ENCODE measurements at regions not wholly inside any gene's neighbourhood (a gene's known extent, or its start where the extent isn't known, plus 50 kb on each side); places are given as distances from the start of the nearest gene placed in this dataset.
"Not testable (repeated sequence)": the region's sequence is repeated elsewhere in the genome, so short reads cannot be mapped to it uniquely, and the experiment has no call there.

GRCh38 chr1:198986442-198986841 is 347.6 kb downstream of the PTPRC start:
- no peak for DNase-seq

DNA sequence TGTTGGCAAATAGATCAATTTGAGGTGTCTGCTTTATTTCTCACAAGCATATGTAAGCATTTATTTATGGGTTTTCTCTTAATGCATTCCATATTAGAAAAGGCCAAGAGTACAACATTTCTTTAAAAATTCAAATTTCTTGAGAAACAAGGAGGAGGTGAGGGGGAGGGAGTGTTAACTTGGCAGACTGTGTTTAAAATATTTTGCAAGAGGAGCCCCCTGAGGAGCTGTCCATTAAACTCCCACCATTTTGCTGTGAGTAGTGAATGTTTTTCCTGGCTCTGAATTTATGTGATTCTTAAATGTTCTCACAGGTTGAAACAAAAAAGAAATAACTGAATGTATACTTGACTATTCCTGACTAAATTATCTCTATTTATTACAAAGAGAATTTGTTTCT is 363.8 kb downstream of the PTPRC start:
- no peak for DNase-seq

DNA sequence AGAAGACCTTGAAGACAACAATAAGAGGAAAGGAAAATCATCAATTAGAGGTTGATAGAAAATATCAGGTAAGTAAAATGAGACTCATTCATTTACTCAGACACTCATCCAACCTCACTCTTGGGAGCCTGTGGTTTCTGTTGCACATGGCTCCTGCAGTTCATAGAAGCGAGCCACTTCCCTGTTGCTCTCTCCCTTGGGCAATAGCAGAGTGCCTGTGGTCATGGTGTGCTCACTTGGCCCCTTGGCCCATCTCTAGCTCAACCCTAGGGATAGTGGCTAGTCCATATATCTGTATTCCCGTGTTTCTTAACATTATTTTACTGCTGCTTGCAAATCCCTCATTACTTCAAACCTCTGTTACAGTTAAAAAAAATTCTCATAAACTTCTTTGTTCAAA is 368.6 kb downstream of the PTPRC start:
- DNase-seq = no peak

GRCh38 chr1:199009447-199009846 is 370.6 kb downstream of the PTPRC start:
- DNase-seq = no peak

DNA sequence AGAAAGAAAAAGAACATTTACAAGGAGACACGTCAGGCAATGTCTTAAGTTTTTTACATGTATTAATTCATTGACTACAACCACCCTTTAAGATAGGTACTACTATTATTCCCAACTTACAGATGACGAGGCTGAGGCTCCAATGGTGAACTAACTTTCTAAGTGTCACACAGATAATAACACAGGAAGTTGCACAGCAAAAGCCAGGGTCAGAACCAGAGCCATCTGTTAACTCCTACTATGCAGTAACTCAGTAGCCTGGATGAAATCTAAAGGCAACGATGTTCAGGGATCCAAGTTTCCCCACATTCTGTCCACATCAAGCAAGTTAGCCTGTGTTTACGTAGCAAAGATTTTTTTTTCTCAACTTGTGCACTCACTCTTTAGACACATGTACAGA is 371.7 kb downstream of the PTPRC start:
- no peak for DNase-seq

- no peak for DNase-seq
Measured at GRCh38 chr1:199010933-199011332, 372.1 kb downstream of the PTPRC start.

- DNase-seq = no peak
Measured at GRCh38 chr1:199015799-199016198, 377.0 kb downstream of the PTPRC start.

DNA sequence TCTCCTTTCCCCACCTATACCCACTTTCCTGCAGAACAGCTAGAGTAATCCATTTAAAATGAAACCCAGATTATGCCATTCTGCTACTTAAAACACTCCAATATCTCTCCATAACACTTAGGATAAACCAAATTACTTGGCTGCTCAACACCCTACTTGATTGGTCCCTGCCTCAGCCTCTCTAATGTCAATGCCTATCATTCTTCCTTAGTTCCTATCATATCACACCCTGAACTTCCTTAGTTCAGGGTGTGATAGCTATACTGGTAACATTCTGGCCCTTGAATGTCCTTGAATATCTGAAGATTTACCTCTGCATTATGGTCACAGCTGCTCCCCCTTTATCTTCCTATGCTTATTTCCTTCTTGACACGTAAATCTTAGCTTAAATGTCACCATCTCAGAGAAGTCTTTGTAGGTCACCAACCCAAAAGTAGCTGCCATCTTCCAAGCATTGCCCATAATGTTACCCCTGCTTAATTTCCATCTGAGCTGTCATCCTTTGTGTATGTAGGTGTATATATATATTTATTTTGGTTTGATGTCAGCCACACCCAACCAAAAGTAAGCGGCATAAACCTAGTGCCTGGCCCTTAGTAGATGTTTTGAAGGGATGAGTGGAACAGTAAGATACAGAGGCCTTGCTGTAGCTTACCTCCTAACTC is 379.8 kb downstream of the PTPRC start:
- DNase-seq = no peak

DNA sequence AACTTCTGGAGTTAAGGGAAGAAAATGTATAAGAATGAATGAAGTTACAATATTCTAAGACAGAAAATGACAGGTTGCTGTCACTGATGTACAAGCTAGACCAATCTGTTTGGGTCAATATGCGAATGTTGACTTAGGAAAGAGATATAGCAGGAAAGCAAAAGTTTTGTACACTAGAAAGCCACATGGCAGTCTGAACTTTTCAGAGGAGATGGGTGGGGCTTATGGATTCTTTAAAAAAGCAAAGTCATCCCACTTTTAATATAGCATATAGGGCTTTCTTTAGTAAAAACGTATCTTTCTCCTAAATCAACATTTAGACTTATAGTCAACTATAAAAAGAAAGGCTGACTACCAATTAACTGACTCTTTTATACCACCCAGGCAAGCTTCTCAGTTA is 381.2 kb downstream of the PTPRC start:
- DNase-seq = no peak

DNA sequence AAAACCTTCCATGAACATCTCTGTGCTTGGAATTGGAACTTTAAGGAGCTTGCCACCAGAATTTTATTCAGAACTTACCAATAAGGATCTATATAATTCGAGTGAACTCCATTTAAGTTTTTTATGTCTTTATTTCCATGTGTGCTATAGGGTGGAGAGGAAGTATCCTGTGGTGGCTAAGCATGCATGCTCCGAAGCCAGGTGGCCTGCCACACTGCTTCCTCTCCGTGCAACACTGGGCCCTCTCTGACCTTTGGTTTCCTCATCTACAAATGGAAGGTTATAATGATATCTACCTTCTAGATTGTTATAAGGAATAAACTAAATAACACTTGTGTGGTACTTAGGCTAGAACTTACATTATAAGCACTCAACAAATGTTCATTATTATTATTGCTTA is 382.1 kb downstream of the PTPRC start:
- no peak for DNase-seq

GRCh38 chr1:199029401-199029800 is 390.6 kb downstream of the PTPRC start:
- no peak for DNase-seq

DNA sequence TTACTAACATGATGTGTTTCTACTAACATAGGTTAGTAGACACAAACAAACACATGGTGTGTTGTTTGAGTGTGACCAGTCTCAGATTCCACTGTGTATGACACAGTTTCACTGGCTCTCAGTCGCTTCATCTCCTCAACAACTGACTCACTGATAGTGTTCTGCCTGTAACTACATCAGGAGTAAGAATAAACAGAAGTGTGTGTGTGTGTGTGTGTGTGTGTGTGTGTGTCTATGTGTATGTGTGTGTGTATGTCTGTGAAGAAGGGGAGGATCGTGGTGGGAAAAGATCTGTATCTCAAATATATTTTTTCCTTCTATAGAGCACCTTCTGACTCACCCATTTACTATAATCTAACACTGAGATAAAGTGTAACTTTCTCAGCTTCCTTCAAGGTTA is 391.0 kb downstream of the PTPRC start:
- no peak for DNase-seq

GRCh38 chr1:199030541-199030940 is 391.7 kb downstream of the PTPRC start:
- not testable (repeated sequence) for DNase-seq

- DNase-seq = not testable (repeated sequence)
Measured at GRCh38 chr1:199031170-199031569, 392.3 kb downstream of the PTPRC start.

- DNase-seq = not testable (repeated sequence)
Measured at GRCh38 chr1:199032479-199032878, 393.6 kb downstream of the PTPRC start.

DNA sequence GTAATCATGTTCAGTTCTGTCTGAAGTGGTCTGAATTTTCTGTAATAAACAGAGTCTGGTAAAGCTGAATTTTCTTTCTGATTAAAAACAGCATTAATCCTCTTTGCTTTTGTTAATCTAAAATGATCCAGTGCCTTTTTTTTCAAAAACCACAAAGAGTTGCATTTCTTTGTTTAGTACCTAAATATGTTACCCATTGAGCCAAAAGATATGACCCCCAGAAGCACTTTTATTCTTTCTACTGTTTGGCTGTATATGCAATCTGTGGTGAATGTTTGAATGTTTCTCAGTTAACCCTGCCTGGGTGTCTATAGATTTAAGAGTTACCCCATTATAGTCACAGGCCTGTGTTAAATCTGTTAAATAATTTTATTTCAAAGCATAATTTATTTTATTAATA is 394.8 kb downstream of the PTPRC start:
- no peak for DNase-seq

DNA sequence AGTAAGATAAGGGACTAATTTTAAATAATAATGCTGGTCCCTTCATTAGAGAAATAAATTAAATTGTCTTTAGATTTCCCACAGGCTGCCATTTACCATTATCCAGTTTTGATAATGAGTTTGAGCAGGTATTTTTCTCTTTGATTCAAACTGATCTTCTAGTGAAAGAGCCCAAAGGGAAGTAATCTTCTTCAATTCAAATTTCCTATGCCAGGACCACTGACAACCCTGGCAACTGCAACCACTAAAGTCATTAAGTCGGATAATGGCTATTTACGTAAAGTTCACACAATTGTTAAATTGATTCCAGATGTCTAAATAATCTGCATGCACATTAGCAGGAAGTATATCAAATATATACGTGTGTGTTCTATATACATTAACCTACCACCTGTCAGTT is 399.3 kb downstream of the PTPRC start:
- no peak for DNase-seq

- no peak for DNase-seq
Measured at GRCh38 chr1:199040076-199040905, 401.5 kb downstream of the PTPRC start.

GRCh38 chr1:199041173-199041914 is 402.5 kb downstream of the PTPRC start:
- no peak for DNase-seq

- no peak for DNase-seq
Measured at GRCh38 chr1:199042193-199042592, 403.4 kb downstream of the PTPRC start.

- DNase-seq = no peak
Measured at GRCh38 chr1:199044191-199044590, 405.4 kb downstream of the PTPRC start.

DNA sequence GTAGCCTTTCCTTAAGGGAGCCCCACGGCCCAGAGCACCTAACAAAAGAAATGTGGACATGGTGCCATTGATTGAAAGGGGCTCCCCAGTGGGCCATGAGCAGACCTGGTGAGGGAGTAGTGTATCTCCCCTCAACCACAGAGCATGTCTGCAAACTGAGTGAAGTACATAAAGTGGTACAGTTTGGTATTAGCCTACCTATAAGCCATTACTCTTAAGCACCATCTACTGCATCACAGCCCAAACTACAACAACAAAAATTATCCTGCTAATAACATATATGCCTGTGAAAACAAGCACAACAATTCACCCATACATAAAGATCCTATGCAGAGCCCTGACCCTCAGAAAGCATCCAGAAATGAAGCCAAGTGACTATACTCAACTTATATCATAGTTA is 407.8 kb downstream of the PTPRC start:
- DNase-seq = no peak

DNA sequence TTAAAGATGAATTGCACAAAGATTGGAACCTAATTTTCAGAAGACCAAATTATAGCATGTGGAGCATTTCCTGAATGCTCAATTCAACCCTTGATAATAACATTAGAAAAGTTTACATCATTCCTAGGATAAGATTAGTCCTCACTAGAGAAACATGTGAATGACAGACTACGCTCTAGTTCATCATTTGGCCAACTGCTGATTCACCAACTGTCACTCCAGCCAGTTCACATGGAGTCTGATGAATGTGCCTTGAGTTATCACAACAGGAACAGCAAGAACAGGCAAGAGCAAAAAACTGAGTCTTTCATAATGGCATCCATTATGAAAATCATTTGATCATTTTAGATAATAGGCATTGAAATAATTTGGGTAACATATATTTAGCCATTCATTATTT is 415.9 kb downstream of the PTPRC start:
- DNase-seq = no peak

GRCh38 chr1:199057322-199057721 is 418.5 kb downstream of the PTPRC start:
- no peak for DNase-seq

Measured in activated CD4-positive, CD25-positive, alpha-beta regulatory T cell treated with anti-CD3 and anti-CD28 coated beads, Interleukin-2, amount 50 U/mL, for 72 hours (primary cell).